ENCODE measurements at regions not wholly inside any gene's neighbourhood (a gene's known extent, or its start where the extent isn't known, plus 50 kb on each side); places are given as distances from the start of the nearest gene placed in this dataset.
"Not testable (repeated sequence)": the region's sequence is repeated elsewhere in the genome, so short reads cannot be mapped to it uniquely, and the experiment has no call there.

GRCh38 chr13:87336346-87336889 lies 334.8 kb upstream of the SLITRK5 start:
- DNase-seq (ENCODE audit: low spot score), result not testable (repeated sequence)

- DNase-seq (ENCODE audit: low spot score), result no peak
These were observed 327.0 kb upstream of the SLITRK5 start for GRCh38 chr13:87344176-87344575.

GRCh38 chr13:87355451-87355850 lies 315.7 kb upstream of the SLITRK5 start:
- no peak for DNase-seq (ENCODE audit: low spot score)

GRCh38 chr13:87356314-87356713 lies 314.9 kb upstream of the SLITRK5 start:
- DNase-seq (ENCODE audit: low spot score), result no peak

GRCh38 chr13:87358319-87358718 lies 312.9 kb upstream of the SLITRK5 start:
- DNase-seq (ENCODE audit: low spot score), result no peak

- no peak for DNase-seq (ENCODE audit: low spot score)
These were observed 310.0 kb upstream of the SLITRK5 start for GRCh38 chr13:87361216-87361615.

GRCh38 chr13:87368639-87369038 lies 302.5 kb upstream of the SLITRK5 start:
- DNase-seq (ENCODE audit: low spot score), result no peak

- DNase-seq (ENCODE audit: low spot score), result no peak
These were observed 295.1 kb upstream of the SLITRK5 start for GRCh38 chr13:87376081-87376480.

- DNase-seq (ENCODE audit: low spot score), result no peak
These were observed 287.1 kb upstream of the SLITRK5 start for GRCh38 chr13:87384099-87384498.

- DNase-seq (ENCODE audit: low spot score), result no peak
These were observed 277.8 kb upstream of the SLITRK5 start for GRCh38 chr13:87393358-87393757.

- no peak for DNase-seq (ENCODE audit: low spot score)
These were observed 273.1 kb upstream of the SLITRK5 start for GRCh38 chr13:87398047-87398446.

GRCh38 chr13:87403748-87404432 lies 267.3 kb upstream of the SLITRK5 start:
- DNase-seq (ENCODE audit: low spot score), result no peak

- DNase-seq (ENCODE audit: low spot score), result no peak
These were observed 244.4 kb upstream of the SLITRK5 start for GRCh38 chr13:87426742-87427141.

- DNase-seq (ENCODE audit: low spot score), result no peak
These were observed 227.0 kb upstream of the SLITRK5 start for GRCh38 chr13:87444135-87444534.

- DNase-seq (ENCODE audit: low spot score), result no peak
These were observed 218.9 kb upstream of the SLITRK5 start for GRCh38 chr13:87452281-87452680.

- DNase-seq (ENCODE audit: low spot score), result no peak
These were observed 217.9 kb upstream of the SLITRK5 start for GRCh38 chr13:87453244-87453643.

GRCh38 chr13:87459419-87459818 lies 211.8 kb upstream of the SLITRK5 start:
- no peak for DNase-seq (ENCODE audit: low spot score)

GRCh38 chr13:87497426-87497825 lies 173.7 kb upstream of the SLITRK5 start:
- DNase-seq (ENCODE audit: low spot score), result no peak

- DNase-seq (ENCODE audit: low spot score), result peak; percentile 16
These were observed 172.5 kb upstream of the SLITRK5 start for GRCh38 chr13:87498681-87499080.

GRCh38 chr13:87524775-87525174 lies 146.4 kb upstream of the SLITRK5 start:
- DNase-seq (ENCODE audit: low spot score), result no peak

GRCh38 chr13:87533776-87534175 lies 137.4 kb upstream of the SLITRK5 start:
- DNase-seq (ENCODE audit: low spot score), result no peak

GRCh38 chr13:87535911-87536310 lies 135.3 kb upstream of the SLITRK5 start:
- DNase-seq (ENCODE audit: low spot score), result no peak

GRCh38 chr13:87536499-87536898 lies 134.7 kb upstream of the SLITRK5 start:
- no peak for DNase-seq (ENCODE audit: low spot score)

GRCh38 chr13:87536899-87537298 lies 134.3 kb upstream of the SLITRK5 start:
- DNase-seq (ENCODE audit: low spot score), result no peak
